ENCODE measurements at regions not wholly inside any gene's neighbourhood (a gene's known extent, or its start where the extent isn't known, plus 50 kb on each side); places are given as distances from the start of the nearest gene placed in this dataset.

- no peak overlapping the region for H3K27ac ChIP-seq (ENCODE audit: low read length, poor library complexity, severe bottlenecking)
- H4K8ac ChIP-seq (ENCODE audit: low read length) = no peak overlapping the region
- H2BK12ac ChIP-seq (ENCODE audit: low read length in 2 of 2) = no peak overlapping the region
- H2AK5ac ChIP-seq (ENCODE audit: low read length, severe bottlenecking) = no peak overlapping the region
- H2AFZ ChIP-seq (ENCODE audit: low read depth, low read length) = no peak overlapping the region
- no peaks in the 10 kb centered on the region for H3K9me3 ChIP-seq (ENCODE audit: control insufficient read depth, low read length)
- H3K14ac ChIP-seq (ENCODE audit: low read length in 2 of 2) = no peak overlapping the region
- peaks cover 16% of the 10 kb centered on the region for H3K4me1 ChIP-seq (ENCODE audit: control insufficient read depth, insufficient read depth, low read depth, low read length)
- WGBS = 94% methylated on average over 6 of the region's 6 CpGs
- no peak overlapping the region for H3K4me2 ChIP-seq (ENCODE audit: low read length, poor library complexity, severe bottlenecking)
- H2BK120ac ChIP-seq (ENCODE audit: low read depth, low read length) = no peak overlapping the region
- no peaks in the 10 kb centered on the region for H3K36me3 ChIP-seq (ENCODE audit: control insufficient read depth in 1 of 2, insufficient read depth in 2 of 2, low read depth in 1 of 2, low read length in 2 of 2)
- no peak overlapping the region for H3K9ac ChIP-seq (ENCODE audit: low read length)
- H3K18ac ChIP-seq (ENCODE audit: low read depth in 1 of 2, low read length in 2 of 2) = no peak overlapping the region
- DNase-seq = no peak
- no peak overlapping the region for H3K4me3 ChIP-seq (ENCODE audit: insufficient read depth in 1 of 2, low read depth in 1 of 2, low read length in 2 of 2)
- H3K27me3 ChIP-seq (ENCODE audit: control insufficient read depth in 1 of 2, insufficient read depth in 1 of 2, low read length in 2 of 2) = no peaks in the 10 kb centered on the region
- no peak overlapping the region for H3K4ac ChIP-seq (ENCODE audit: low read depth in 1 of 2, low read length in 2 of 2)
- no peak overlapping the region for H2BK5ac ChIP-seq (ENCODE audit: low read depth, low read length, poor library complexity, severe bottlenecking)
- H2BK15ac ChIP-seq (ENCODE audit: low read depth, poor library complexity, severe bottlenecking) = no peak overlapping the region
- H3K79me1 ChIP-seq (replicated peaks; ENCODE audit: low read length, poor library complexity, severe bottlenecking) = no peaks in the 10 kb centered on the region
- H4K91ac ChIP-seq (ENCODE audit: low read length) = no peak overlapping the region
- no peak overlapping the region for H3K23ac ChIP-seq (ENCODE audit: low read length in 2 of 2)
Observed at GRCh38 chr10:21311426-21311825, 214.1 kb downstream of the SKIDA1 start.

- Histone ChIP-seq H3K23ac (ENCODE audit: low read length in 2 of 2) (no peak overlapping the region), H3K36me3 (ENCODE audit: control insufficient read depth in 1 of 2, insufficient read depth in 2 of 2, low read depth in 1 of 2, low read length in 2 of 2) (no peaks in the 10 kb centered on the region), H2AK5ac (ENCODE audit: low read length, severe bottlenecking) (no peak overlapping the region), H3K79me1 (replicated peaks; ENCODE audit: low read length, poor library complexity, severe bottlenecking) (no peaks in the 10 kb centered on the region), H2BK120ac (ENCODE audit: low read depth, low read length) (no peak overlapping the region), H3K9ac (ENCODE audit: low read length) (no peak overlapping the region), H2AFZ (ENCODE audit: low read depth, low read length) (no peak overlapping the region), H3K14ac (ENCODE audit: low read length in 2 of 2) (no peak overlapping the region), H3K27ac (ENCODE audit: low read length, poor library complexity, severe bottlenecking) (no peak overlapping the region), H3K18ac (ENCODE audit: low read depth in 1 of 2, low read length in 2 of 2) (no peak overlapping the region), H4K91ac (ENCODE audit: low read length) (no peak overlapping the region), H3K9me3 (ENCODE audit: control insufficient read depth, low read length) (no peaks in the 10 kb centered on the region), H3K4me3 (ENCODE audit: insufficient read depth in 1 of 2, low read depth in 1 of 2, low read length in 2 of 2) (no peak overlapping the region), H3K4me2 (ENCODE audit: low read length, poor library complexity, severe bottlenecking) (no peak overlapping the region), H3K4me1 (ENCODE audit: control insufficient read depth, insufficient read depth, low read depth, low read length) (peaks cover 5% of the 10 kb centered on the region), H4K8ac (ENCODE audit: low read length) (no peak overlapping the region), H2BK15ac (ENCODE audit: low read depth, poor library complexity, severe bottlenecking) (no peak overlapping the region), H2BK12ac (ENCODE audit: low read length in 2 of 2) (no peak overlapping the region), H2BK5ac (ENCODE audit: low read depth, low read length, poor library complexity, severe bottlenecking) (no peak overlapping the region), H3K4ac (ENCODE audit: low read depth in 1 of 2, low read length in 2 of 2) (no peak overlapping the region), H3K27me3 (ENCODE audit: control insufficient read depth in 1 of 2, insufficient read depth in 1 of 2, low read length in 2 of 2) (no peaks in the 10 kb centered on the region)
- DNase-seq = no peak
- 58% methylated on average over 3 of the region's 3 CpGs for WGBS
Observed at GRCh38 chr10:21309427-21309826, 216.1 kb downstream of the SKIDA1 start.

- 82% methylated on average over 3 of the region's 4 CpGs for WGBS
- Histone ChIP-seq H2BK120ac (ENCODE audit: low read depth, low read length) (no peak overlapping the region), H3K79me1 (replicated peaks; ENCODE audit: low read length, poor library complexity, severe bottlenecking) (no peaks in the 10 kb centered on the region), H3K4ac (ENCODE audit: low read depth in 1 of 2, low read length in 2 of 2) (no peak overlapping the region), H3K4me3 (ENCODE audit: insufficient read depth in 1 of 2, low read depth in 1 of 2, low read length in 2 of 2) (no peak overlapping the region), H3K9ac (ENCODE audit: low read length) (no peak overlapping the region), H3K4me2 (ENCODE audit: low read length, poor library complexity, severe bottlenecking) (no peak overlapping the region), H3K4me1 (ENCODE audit: control insufficient read depth, insufficient read depth, low read depth, low read length) (peaks cover 2% of the 10 kb centered on the region), H3K27me3 (ENCODE audit: control insufficient read depth in 1 of 2, insufficient read depth in 1 of 2, low read length in 2 of 2) (no peaks in the 10 kb centered on the region), H3K23ac (ENCODE audit: low read length in 2 of 2) (no peak overlapping the region), H2BK15ac (ENCODE audit: low read depth, poor library complexity, severe bottlenecking) (no peak overlapping the region), H2BK12ac (ENCODE audit: low read length in 2 of 2) (no peak overlapping the region), H2BK5ac (ENCODE audit: low read depth, low read length, poor library complexity, severe bottlenecking) (no peak overlapping the region), H3K14ac (ENCODE audit: low read length in 2 of 2) (no peak overlapping the region), H2AK5ac (ENCODE audit: low read length, severe bottlenecking) (no peak overlapping the region), H4K91ac (ENCODE audit: low read length) (no peak overlapping the region), H3K18ac (ENCODE audit: low read depth in 1 of 2, low read length in 2 of 2) (no peak overlapping the region), H3K27ac (ENCODE audit: low read length, poor library complexity, severe bottlenecking) (no peak overlapping the region), H4K8ac (ENCODE audit: low read length) (no peak overlapping the region), H2AFZ (ENCODE audit: low read depth, low read length) (no peak overlapping the region), H3K36me3 (ENCODE audit: control insufficient read depth in 1 of 2, insufficient read depth in 2 of 2, low read depth in 1 of 2, low read length in 2 of 2) (no peaks in the 10 kb centered on the region), H3K9me3 (ENCODE audit: control insufficient read depth, low read length) (no peaks in the 10 kb centered on the region)
- DNase-seq = no peak
Observed at GRCh38 chr10:21308946-21309345, 216.5 kb downstream of the SKIDA1 start.

GRCh38 chr10:21308018-21308417, 217.5 kb downstream of the SKIDA1 start:
- Histone ChIP-seq H4K91ac (ENCODE audit: low read length) (no peak overlapping the region), H3K27ac (ENCODE audit: low read length, poor library complexity, severe bottlenecking) (no peak overlapping the region), H2BK5ac (ENCODE audit: low read depth, low read length, poor library complexity, severe bottlenecking) (no peak overlapping the region), H2BK120ac (ENCODE audit: low read depth, low read length) (no peak overlapping the region), H3K4me2 (ENCODE audit: low read length, poor library complexity, severe bottlenecking) (no peak overlapping the region), H4K8ac (ENCODE audit: low read length) (no peak overlapping the region), H2AFZ (ENCODE audit: low read depth, low read length) (no peak overlapping the region), H3K36me3 (ENCODE audit: control insufficient read depth in 1 of 2, insufficient read depth in 2 of 2, low read depth in 1 of 2, low read length in 2 of 2) (no peaks in the 10 kb centered on the region), H2BK15ac (ENCODE audit: low read depth, poor library complexity, severe bottlenecking) (no peak overlapping the region), H3K9ac (ENCODE audit: low read length) (no peak overlapping the region), H3K4ac (ENCODE audit: low read depth in 1 of 2, low read length in 2 of 2) (no peak overlapping the region), H3K27me3 (ENCODE audit: control insufficient read depth in 1 of 2, insufficient read depth in 1 of 2, low read length in 2 of 2) (no peaks in the 10 kb centered on the region), H2BK12ac (ENCODE audit: low read length in 2 of 2) (no peak overlapping the region), H3K14ac (ENCODE audit: low read length in 2 of 2) (no peak overlapping the region), H3K79me1 (replicated peaks; ENCODE audit: low read length, poor library complexity, severe bottlenecking) (no peaks in the 10 kb centered on the region), H3K4me3 (ENCODE audit: insufficient read depth in 1 of 2, low read depth in 1 of 2, low read length in 2 of 2) (no peak overlapping the region), H3K23ac (ENCODE audit: low read length in 2 of 2) (no peak overlapping the region), H3K4me1 (ENCODE audit: control insufficient read depth, insufficient read depth, low read depth, low read length) (no peaks in the 10 kb centered on the region), H3K18ac (ENCODE audit: low read depth in 1 of 2, low read length in 2 of 2) (no peak overlapping the region), H3K9me3 (ENCODE audit: control insufficient read depth, low read length) (no peaks in the 10 kb centered on the region), H2AK5ac (ENCODE audit: low read length, severe bottlenecking) (no peak overlapping the region)
- 100% methylated on average over 2 of the region's 3 CpGs for WGBS
- no peak for DNase-seq
